Kidney epithelial cell (primary cell): ENCODE measurements at regions not wholly inside any gene's neighbourhood (a gene's known extent, or its start where the extent isn't known, plus 50 kb on each side); places are given as distances from the start of the nearest gene placed in this dataset.
"Not testable (repeated sequence)": the region's sequence is repeated elsewhere in the genome, so short reads cannot be mapped to it uniquely, and the experiment has no call there.

Source experiments
- DNase-seq: peaks from one replicate; pipeline ENCODE4 v3.0.0-alpha.2; 2010; ENCODE audit warnings: low read depth
- H3K27me3 ChIP-seq: 2 replicates; pipeline ENCODE4 v1.6.0; 2011; ENCODE audit warnings: low read length; ENCODE audit not compliant: control insufficient read depth, insufficient read depth
- H3K36me3 ChIP-seq: 2 replicates; pipeline ENCODE4 v1.5.1; 2011; ENCODE audit warnings: low read length; ENCODE audit not compliant: control insufficient read depth, insufficient read depth
- H3K4me3 ChIP-seq: 2 replicates; pipeline ENCODE4 v1.5.1; 2011; ENCODE audit warnings: low read depth, mild to moderate bottlenecking, control low read depth, low read length
- CTCF ChIP-seq: IDR thresholded peaks from 2 replicates; pipeline ENCODE4 v1.5.1; 2011; ENCODE audit warnings: mild to moderate bottlenecking, moderate library complexity, low read length, control low read depth, inconsistent platforms; ENCODE audit not compliant: insufficient read depth, poor library complexity, severe bottlenecking

GRCh38 chr4:188332265-188332664 lies 193.0 kb downstream of the TRIML1 start:
- H3K4me3 ChIP-seq: no peak overlapping the region
- DNase-seq: no peak
- TF ChIP-seq CTCF: no peak
- no peaks in the 10 kb centered on the region for H3K36me3 ChIP-seq
- no peaks in the 10 kb centered on the region for H3K27me3 ChIP-seq

GRCh38 chr4:188336891-188337290 lies 197.7 kb downstream of the TRIML1 start:
- no peak for DNase-seq
- H3K4me3 ChIP-seq: no peak overlapping the region
- no peak for TF ChIP-seq CTCF
- no peaks in the 10 kb centered on the region for H3K36me3 ChIP-seq
- H3K27me3 ChIP-seq: no peaks in the 10 kb centered on the region

DNA sequence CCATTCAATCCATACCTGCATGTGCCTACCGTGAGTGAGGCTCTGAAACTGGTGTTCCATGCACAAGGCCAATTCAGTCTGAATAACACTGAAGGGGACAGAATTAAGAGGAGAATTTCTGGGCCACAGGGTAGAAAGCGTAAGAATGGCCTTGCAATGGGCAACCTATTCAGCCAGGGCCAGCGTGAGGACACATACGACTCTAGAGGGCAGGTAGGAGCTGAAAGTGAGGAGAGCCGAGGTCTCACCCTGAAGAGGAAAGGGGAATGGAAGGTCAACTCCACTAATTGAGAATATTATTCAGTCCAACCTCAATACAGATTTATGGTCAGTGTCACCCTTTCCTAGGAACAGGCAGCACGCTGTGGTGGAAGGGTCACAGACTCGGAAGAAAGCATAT lies 202.2 kb downstream of the TRIML1 start:
- TF ChIP-seq CTCF: no peak
- no peaks in the 10 kb centered on the region for H3K36me3 ChIP-seq
- no peak overlapping the region for H3K4me3 ChIP-seq

DNA sequence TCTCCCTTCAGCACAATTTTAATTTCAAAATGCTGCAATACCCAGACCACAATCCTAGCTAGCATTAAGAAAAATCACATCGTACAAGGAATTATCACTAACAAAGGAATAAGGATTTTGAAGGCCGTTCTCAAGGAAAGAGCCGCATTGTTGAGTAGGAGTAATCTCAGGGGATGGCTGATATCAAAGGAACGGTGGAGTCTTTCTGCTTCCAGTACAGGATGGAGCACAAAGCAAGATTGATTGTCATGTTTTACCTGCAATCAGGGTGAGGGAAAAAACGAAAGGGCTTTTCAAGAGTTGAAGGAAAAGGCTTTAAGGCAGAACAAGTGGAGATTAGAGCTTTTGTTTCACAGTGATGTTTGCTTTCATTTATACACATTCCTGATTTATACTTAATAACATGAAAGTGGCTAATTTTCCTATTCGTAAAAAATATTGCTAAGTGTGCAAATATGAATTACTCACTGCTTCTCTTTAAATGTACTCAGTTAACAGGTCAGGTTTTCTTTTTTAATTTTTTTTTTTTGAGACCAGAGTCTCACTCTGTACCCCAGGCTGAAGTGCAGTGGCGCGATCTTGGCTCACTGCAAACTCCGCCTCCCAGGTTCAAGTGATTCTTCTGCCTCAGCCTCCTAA lies 207.0 kb downstream of the TRIML1 start:
- Histone ChIP-seq H3K36me3 (no peaks in the 10 kb centered on the region), H3K27me3 (no peaks in the 10 kb centered on the region), H3K4me3 (no peak overlapping the region)
- no peak for TF ChIP-seq CTCF
- DNase-seq: no peak

More for the DNA sequence above, 202.2 kb downstream of the TRIML1 start:
- no peak for DNase-seq
- no peaks in the 10 kb centered on the region for H3K27me3 ChIP-seq

- Histone ChIP-seq H3K4me3 (no peak overlapping the region), H3K36me3 (no peaks in the 10 kb centered on the region), H3K27me3 (no peaks in the 10 kb centered on the region)
- no peak for DNase-seq
- no peak for TF ChIP-seq CTCF
Measured at GRCh38 chr4:188347339-188347738, 208.1 kb downstream of the TRIML1 start.

GRCh38 chr4:188349569-188349968 lies 210.3 kb downstream of the TRIML1 start:
- DNase-seq, H3K4me3 ChIP-seq, H3K36me3 ChIP-seq, H3K27me3 ChIP-seq: not testable (repeated sequence)
